ENCODE measurements at regions not wholly inside any gene's neighbourhood (a gene's known extent, or its start where the extent isn't known, plus 50 kb on each side); places are given as distances from the start of the nearest gene placed in this dataset.
A peak's percentile ranks its signal among the peaks of the same experiment; 100 is the strongest.

- intact Hi-C loops (cut with DNase I), result no loop called here
- H3K9ac ChIP-seq (ENCODE audit: low read depth in 2 of 2, low read length in 2 of 2), result no peak overlapping the region
- DNase-seq, result no peak
These were observed 160.9 kb upstream of the SLCO3A1 start for GRCh38 chr15:91692596-91692995.

DNA sequence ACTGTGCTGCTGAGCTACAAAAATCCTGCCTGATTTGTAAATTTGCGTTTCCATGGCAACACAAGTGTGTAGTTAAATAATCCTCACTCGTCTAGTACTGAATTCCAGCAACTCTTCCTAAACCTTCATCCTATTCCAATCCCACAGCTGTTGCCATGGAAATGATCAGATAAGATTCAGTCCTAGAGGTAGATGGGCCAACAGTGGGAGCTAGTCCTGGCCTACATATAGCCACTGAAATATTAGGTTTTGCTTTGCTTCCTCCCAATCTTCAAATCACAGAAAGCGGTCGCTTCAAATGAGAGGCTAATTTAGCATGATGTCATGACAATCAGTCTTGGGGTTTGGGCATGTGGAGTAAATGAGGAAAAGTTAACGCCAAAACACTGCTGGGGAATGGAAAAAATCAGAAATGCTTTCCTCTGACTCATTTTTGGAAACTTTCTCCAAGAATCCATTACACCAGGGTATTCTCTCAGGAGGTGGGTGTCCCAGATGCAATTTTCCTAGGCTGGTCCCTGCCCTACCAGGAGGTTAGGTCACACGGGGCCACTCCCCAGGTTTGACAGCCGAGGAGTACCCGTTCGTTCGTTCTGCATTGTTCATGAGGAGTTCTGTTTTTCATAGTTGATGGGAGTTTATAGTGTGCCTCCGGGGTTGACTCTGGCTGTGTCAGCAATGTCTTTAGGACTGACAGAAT lies 159.2 kb upstream of the SLCO3A1 start:
- H3K4me1 ChIP-seq, result no peaks in the 10 kb centered on the region
- peak; percentile 29 for DNase-seq
- TF ChIP-seq, protein P1, sequence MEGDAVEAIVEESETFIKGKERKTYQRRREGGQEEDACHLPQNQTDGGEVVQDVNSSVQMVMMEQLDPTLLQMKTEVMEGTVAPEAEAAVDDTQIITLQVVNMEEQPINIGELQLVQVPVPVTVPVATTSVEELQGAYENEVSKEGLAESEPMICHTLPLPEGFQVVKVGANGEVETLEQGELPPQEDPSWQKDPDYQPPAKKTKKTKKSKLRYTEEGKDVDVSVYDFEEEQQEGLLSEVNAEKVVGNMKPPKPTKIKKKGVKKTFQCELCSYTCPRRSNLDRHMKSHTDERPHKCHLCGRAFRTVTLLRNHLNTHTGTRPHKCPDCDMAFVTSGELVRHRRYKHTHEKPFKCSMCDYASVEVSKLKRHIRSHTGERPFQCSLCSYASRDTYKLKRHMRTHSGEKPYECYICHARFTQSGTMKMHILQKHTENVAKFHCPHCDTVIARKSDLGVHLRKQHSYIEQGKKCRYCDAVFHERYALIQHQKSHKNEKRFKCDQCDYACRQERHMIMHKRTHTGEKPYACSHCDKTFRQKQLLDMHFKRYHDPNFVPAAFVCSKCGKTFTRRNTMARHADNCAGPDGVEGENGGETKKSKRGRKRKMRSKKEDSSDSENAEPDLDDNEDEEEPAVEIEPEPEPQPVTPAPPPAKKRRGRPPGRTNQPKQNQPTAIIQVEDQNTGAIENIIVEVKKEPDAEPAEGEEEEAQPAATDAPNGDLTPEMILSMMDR (IDR thresholded peaks at IDR 0.05), result no peak
- intact Hi-C loops (cut with DNase I), result no loop called here
- no peaks in the 10 kb centered on the region for H3K36me3 ChIP-seq
- no peaks in the 10 kb centered on the region for H3K9me3 ChIP-seq
- peak overlapping the region; percentile 80 for H3K27ac ChIP-seq
- H3K9ac ChIP-seq (ENCODE audit: low read depth in 2 of 2, low read length in 2 of 2), result peak overlapping the region in 1 of 2 donors; percentile 76
- H3K4me3 ChIP-seq, result no peak overlapping the region
- no peaks in the 10 kb centered on the region for H3K27me3 ChIP-seq

More at GRCh38 chr15:91692596-91692995, 160.9 kb upstream of the SLCO3A1 start:
- Histone ChIP-seq H3K27me3 (no peaks in the 10 kb centered on the region), H3K4me3 (no peak overlapping the region), H3K36me3 (no peaks in the 10 kb centered on the region), H3K27ac (no peak overlapping the region), H3K9me3 (no peaks in the 10 kb centered on the region), H3K4me1 (no peaks in the 10 kb centered on the region)
- TF ChIP-seq, protein P1 (IDR thresholded peaks at IDR 0.05), result no peak

DNA sequence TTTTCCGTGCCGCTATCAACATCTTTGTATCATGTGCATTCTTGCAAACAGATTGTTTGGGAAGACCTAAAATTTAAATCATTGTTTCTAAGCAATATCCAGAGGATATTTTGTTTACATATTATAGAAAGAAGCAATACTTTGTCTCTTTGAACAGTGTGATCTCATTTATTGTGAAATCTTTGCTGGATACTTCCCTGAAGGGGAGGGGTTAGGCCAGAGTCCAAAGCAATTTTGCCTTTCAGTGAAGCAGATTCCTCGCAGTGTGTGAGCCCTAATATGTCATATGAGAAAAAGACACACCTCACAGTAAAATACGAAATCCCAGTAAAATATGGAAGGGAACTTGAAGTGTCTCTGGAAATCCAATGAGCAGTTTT lies 158.7 kb upstream of the SLCO3A1 start:
- DNase-seq, result peak; percentile 79
- no peaks in the 10 kb centered on the region for H3K36me3 ChIP-seq
- no peak overlapping the region for H3K4me3 ChIP-seq
- peak overlapping the region in 1 of 2 donors; percentile 76 for H3K9ac ChIP-seq (ENCODE audit: low read depth in 2 of 2, low read length in 2 of 2)
- intact Hi-C loops (cut with DNase I), result no loop called here
- peak overlapping the region; percentile 80 for H3K27ac ChIP-seq
- H3K9me3 ChIP-seq, result no peaks in the 10 kb centered on the region
- no peaks in the 10 kb centered on the region for H3K27me3 ChIP-seq
- TF ChIP-seq, protein P1 (IDR thresholded peaks at IDR 0.05), result no peak
- no peaks in the 10 kb centered on the region for H3K4me1 ChIP-seq

GRCh38 chr15:91695799-91696198 lies 157.7 kb upstream of the SLCO3A1 start:
- H3K36me3 ChIP-seq, result no peaks in the 10 kb centered on the region
- H3K27ac ChIP-seq, result no peak overlapping the region
- H3K4me3 ChIP-seq, result no peak overlapping the region
- intact Hi-C loops (cut with DNase I), result no loop called here
- no peaks in the 10 kb centered on the region for H3K4me1 ChIP-seq
- TF ChIP-seq, protein P1 (IDR thresholded peaks at IDR 0.05), result no peak
- no peaks in the 10 kb centered on the region for H3K9me3 ChIP-seq
- H3K27me3 ChIP-seq, result no peaks in the 10 kb centered on the region
- H3K9ac ChIP-seq (ENCODE audit: low read depth in 2 of 2, low read length in 2 of 2), result no peak overlapping the region
- no peak for DNase-seq

- TF ChIP-seq, protein P1 (IDR thresholded peaks at IDR 0.05), result no peak
- H3K4me3 ChIP-seq, result no peak overlapping the region
- H3K27ac ChIP-seq, result no peak overlapping the region
- no peak overlapping the region for H3K9ac ChIP-seq (ENCODE audit: low read depth in 2 of 2, low read length in 2 of 2)
- no peaks in the 10 kb centered on the region for H3K36me3 ChIP-seq
- no peaks in the 10 kb centered on the region for H3K4me1 ChIP-seq
- intact Hi-C loops (cut with DNase I), result no loop called here
- no peaks in the 10 kb centered on the region for H3K9me3 ChIP-seq
- DNase-seq, result no peak
- no peaks in the 10 kb centered on the region for H3K27me3 ChIP-seq
These were observed 156.5 kb upstream of the SLCO3A1 start for GRCh38 chr15:91696981-91697380.
